NCI-H1436 treated with DMSO at 0.1 percent for 48 hours (cell line): ENCODE measurements at regions not wholly inside any gene's neighbourhood (a gene's known extent, or its start where the extent isn't known, plus 50 kb on each side); places are given as distances from the start of the nearest gene placed in this dataset.
"Not testable (repeated sequence)": the region's sequence is repeated elsewhere in the genome, so short reads cannot be mapped to it uniquely, and the experiment has no call there.

Experiments
- DNase-seq: peaks from one replicate; lab custom pipeline; 2025; lab: John Stamatoyannopoulos, UW

GRCh38 chr10:35933491-35933890 is 291.4 kb upstream of the FZD8 start:
- DNase-seq = no peak

- not testable (repeated sequence) for DNase-seq
Observed at GRCh38 chr10:35929962-35930361, 287.9 kb upstream of the FZD8 start.

- no peak for DNase-seq
Observed at GRCh38 chr10:35928748-35929147, 286.7 kb upstream of the FZD8 start.

GRCh38 chr10:35927990-35928488 is 285.9 kb upstream of the FZD8 start:
- no peak for DNase-seq

GRCh38 chr10:35927341-35927740 is 285.2 kb upstream of the FZD8 start:
- no peak for DNase-seq

GRCh38 chr10:35926846-35927245 is 284.8 kb upstream of the FZD8 start:
- no peak for DNase-seq

- DNase-seq = no peak
Observed at GRCh38 chr10:35925493-35925892, 283.4 kb upstream of the FZD8 start.

- no peak for DNase-seq
Observed at GRCh38 chr10:35924759-35925158, 282.7 kb upstream of the FZD8 start.

- no peak for DNase-seq
Observed at GRCh38 chr10:35922876-35923600, 280.9 kb upstream of the FZD8 start.

GRCh38 chr10:35921866-35922350 is 279.8 kb upstream of the FZD8 start:
- DNase-seq = no peak

- no peak for DNase-seq
Observed at GRCh38 chr10:35916791-35917190, 274.7 kb upstream of the FZD8 start.

GRCh38 chr10:35913628-35914027 is 271.5 kb upstream of the FZD8 start:
- DNase-seq = no peak

- no peak for DNase-seq
Observed at GRCh38 chr10:35912615-35913569, 270.8 kb upstream of the FZD8 start.

GRCh38 chr10:35911954-35912353 is 269.9 kb upstream of the FZD8 start:
- DNase-seq = no peak

GRCh38 chr10:35911233-35911632 is 269.1 kb upstream of the FZD8 start:
- no peak for DNase-seq

- DNase-seq = no peak
Observed at GRCh38 chr10:35910234-35910633, 268.1 kb upstream of the FZD8 start.

- DNase-seq = no peak
Observed at GRCh38 chr10:35909121-35909720, 267.1 kb upstream of the FZD8 start.

- DNase-seq = no peak
Observed at GRCh38 chr10:35908451-35908850, 266.4 kb upstream of the FZD8 start.

- DNase-seq = no peak
Observed at GRCh38 chr10:35907548-35907947, 265.5 kb upstream of the FZD8 start.

GRCh38 chr10:35906155-35906554 is 264.1 kb upstream of the FZD8 start:
- DNase-seq = no peak

- no peak for DNase-seq
Observed at GRCh38 chr10:35903021-35903420, 260.9 kb upstream of the FZD8 start.

GRCh38 chr10:35898716-35899440 is 256.8 kb upstream of the FZD8 start:
- no peak for DNase-seq
